ENCODE measurements at regions not wholly inside any gene's neighbourhood (a gene's known extent, or its start where the extent isn't known, plus 50 kb on each side); places are given as distances from the start of the nearest gene placed in this dataset.
"Not testable (repeated sequence)": the region's sequence is repeated elsewhere in the genome, so short reads cannot be mapped to it uniquely, and the experiment has no call there.

DNA sequence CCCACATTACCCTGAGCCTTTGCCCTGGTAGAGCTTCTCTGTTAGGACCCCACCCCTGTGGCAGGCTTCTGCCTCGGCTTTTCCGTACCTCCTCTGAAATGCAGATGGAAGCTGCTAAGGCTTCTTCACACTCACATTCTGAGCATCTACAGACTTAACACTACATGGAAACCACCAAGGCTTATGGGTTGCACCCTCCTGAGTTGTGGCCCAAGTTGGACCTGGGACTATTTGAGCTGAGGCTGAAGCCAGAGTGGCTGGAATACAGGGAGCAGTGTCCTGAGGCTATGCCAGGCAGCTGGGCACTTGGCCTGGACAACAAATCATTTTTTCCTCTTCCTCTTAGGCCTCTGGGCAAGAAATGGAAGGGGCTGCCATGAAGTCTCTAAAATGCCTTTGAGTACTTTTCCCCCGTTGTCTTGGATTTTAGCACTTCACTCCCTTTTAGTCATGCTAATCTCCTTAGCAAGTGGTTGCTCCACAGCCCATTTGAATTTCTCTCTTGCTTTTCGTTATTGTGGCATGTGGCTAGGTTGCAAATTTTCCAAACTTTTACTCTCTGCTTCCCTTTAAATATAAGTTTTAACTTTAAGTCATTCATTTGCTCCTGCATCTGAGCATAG lies 114.8 kb upstream of the FIBIN start:
- no peak for TF ChIP-seq CTCF (IDR thresholded peaks at IDR 0.05; ENCODE audit: insufficient read depth, low read depth, low read length)
- H3K4me3 ChIP-seq (ENCODE audit: low read depth, low read length) = no peak overlapping the region
- no peak for DNase-seq (ENCODE audit: low read depth)

DNA sequence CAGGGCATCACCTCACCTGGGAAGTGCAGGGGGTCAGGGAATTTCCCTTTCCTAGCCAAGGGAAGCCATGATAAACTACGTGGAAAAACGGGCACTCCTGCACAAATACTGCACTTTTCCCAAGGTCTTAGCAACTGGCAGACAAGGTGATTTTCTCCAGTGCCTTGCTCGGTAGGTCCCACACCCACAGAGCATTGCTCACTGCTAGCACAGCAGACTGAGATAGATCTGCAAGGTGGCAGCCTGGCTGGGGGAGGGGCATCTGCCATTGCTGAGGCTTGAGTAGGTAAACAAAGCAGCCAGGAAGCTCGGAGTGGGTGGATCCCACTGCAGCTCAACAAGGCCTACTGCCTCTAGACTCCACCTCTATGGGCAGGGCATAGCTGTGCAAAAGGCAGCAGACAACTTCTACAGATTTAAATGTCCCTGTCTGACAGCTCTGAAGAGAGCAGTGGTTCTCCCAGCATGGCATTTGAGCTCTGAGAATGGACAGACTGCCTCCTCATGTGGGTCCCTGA lies 111.5 kb upstream of the FIBIN start:
- not testable (repeated sequence) for H3K4me3 ChIP-seq (ENCODE audit: low read depth, low read length); DNase-seq (ENCODE audit: low read depth)

DNA sequence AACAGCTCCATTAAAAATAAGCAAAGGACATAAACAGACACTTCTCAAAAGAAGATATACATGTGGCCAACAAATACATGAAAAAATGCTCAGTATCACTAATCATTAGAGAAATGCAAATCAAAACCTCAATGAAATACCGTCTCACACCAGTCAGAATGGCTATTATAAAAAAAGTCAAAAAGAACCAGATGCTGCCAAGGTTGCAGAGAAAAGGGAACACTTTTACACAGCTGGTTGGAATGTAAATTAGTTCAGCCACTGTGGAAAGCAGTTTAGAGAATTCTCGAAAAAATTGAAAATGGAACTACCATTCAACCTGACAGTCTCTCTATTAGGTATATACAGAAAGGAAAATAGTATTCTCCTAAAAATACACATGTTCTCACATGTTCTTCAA lies 102.4 kb upstream of the FIBIN start:
- DNase-seq (ENCODE audit: low read depth) = no peak
- no peak overlapping the region for H3K4me3 ChIP-seq (ENCODE audit: low read depth, low read length)
- no peak for TF ChIP-seq CTCF (IDR thresholded peaks at IDR 0.05; ENCODE audit: insufficient read depth, low read depth, low read length)

- peak; percentile 59 for DNase-seq (ENCODE audit: low read depth)
Observed at GRCh38 chr11:26896719-26897118, 97.2 kb upstream of the FIBIN start.

DNA sequence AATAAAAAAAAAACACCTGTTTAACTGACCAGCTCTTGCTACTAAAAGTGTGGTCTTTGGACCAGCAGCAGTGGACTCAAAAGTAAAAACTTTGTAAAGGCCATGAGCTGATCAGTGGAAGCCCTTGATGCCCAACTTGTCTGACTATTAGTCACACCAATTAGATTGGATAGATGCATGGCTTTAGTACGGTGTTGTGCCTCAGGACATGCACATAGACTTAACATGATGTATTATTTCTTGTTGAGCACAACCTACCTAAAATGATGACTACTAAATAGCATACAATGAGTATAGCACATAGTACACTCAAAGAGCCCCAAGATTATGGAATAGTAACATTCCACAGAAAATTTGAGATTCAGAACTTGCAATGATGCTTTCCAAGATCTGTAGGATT lies 95.1 kb upstream of the FIBIN start:
- H3K4me3 ChIP-seq (ENCODE audit: low read depth, low read length) = no peak overlapping the region
- TF ChIP-seq CTCF (IDR thresholded peaks at IDR 0.05; ENCODE audit: insufficient read depth, low read depth, low read length) = no peak
- no peak for DNase-seq (ENCODE audit: low read depth)

More at GRCh38 chr11:26896719-26897118, 97.2 kb upstream of the FIBIN start:
- no peak overlapping the region for H3K4me3 ChIP-seq (ENCODE audit: low read depth, low read length)
- TF ChIP-seq CTCF (IDR thresholded peaks at IDR 0.05; ENCODE audit: insufficient read depth, low read depth, low read length) = no peak

DNA sequence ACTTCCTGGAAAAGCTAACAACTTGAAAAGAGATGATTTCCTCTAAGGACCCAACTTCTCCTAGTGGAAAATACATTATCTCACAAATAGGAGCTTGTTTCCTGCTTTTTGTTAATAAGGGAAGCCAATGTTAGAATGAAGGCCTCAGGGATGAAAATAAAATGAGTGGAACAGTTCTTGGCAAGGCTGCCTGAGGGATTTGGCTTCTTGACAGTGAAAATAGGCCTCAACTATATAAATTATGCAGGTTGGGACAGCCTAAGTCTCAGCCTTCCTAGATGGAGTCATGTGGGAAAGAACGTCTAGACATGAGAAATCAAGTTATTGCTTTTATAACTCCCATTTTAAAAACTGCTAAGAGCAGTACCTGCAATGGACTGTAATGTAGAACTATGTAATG lies 92.8 kb upstream of the FIBIN start:
- no peak for TF ChIP-seq CTCF (IDR thresholded peaks at IDR 0.05; ENCODE audit: insufficient read depth, low read depth, low read length)
- no peak for DNase-seq (ENCODE audit: low read depth)
- no peak overlapping the region for H3K4me3 ChIP-seq (ENCODE audit: low read depth, low read length)

- no peak for TF ChIP-seq CTCF (IDR thresholded peaks at IDR 0.05; ENCODE audit: insufficient read depth, low read depth, low read length)
- no peak for DNase-seq (ENCODE audit: low read depth)
- no peak overlapping the region for H3K4me3 ChIP-seq (ENCODE audit: low read depth, low read length)
Observed at GRCh38 chr11:26904132-26904531, 89.8 kb upstream of the FIBIN start.

Measured in fibroblast of villous mesenchyme (primary cell).